ENCODE measurements at regions not wholly inside any gene's neighbourhood (a gene's known extent, or its start where the extent isn't known, plus 50 kb on each side); places are given as distances from the start of the nearest gene placed in this dataset.

DNA sequence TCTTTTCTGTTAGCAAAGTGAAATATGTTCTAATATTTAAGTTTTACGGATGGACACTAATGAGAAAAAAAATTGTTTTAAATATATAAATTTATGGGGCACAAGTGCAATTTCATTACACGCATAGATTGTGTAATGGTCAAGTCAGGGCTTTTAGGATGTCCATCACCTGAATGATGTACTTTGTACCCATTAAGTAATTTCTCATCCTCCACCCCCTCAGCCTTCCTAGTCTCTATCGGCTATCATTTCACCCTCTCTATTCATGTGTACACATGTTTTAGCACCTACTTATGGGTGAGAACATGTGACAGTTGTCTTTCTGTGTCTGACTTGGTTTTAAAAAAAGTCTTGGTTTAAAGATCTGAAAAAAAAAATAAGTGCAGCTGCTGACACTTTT, 616.0 kb downstream of the IQCM start (continued):
- TF ChIP-seq MAFK (IDR thresholded peaks at IDR 0.05; ENCODE audit: low read depth, low read length) = no peak
- no peak for TF ChIP-seq BCL11A (IDR thresholded peaks at IDR 0.05; ENCODE audit: low read depth in 2 of 2, low read length in 2 of 2)
- TF ChIP-seq POU5F1 (IDR thresholded peaks at IDR 0.05; ENCODE audit: low read depth, low read length) = no peak
- TF ChIP-seq BRCA1 (IDR thresholded peaks at IDR 0.05; ENCODE audit: low read depth, low read length) = no peak

Measured in H1 (cell line).